ENCODE measurements at regions not wholly inside any gene's neighbourhood (a gene's known extent, or its start where the extent isn't known, plus 50 kb on each side); places are given as distances from the start of the nearest gene placed in this dataset.

DNA sequence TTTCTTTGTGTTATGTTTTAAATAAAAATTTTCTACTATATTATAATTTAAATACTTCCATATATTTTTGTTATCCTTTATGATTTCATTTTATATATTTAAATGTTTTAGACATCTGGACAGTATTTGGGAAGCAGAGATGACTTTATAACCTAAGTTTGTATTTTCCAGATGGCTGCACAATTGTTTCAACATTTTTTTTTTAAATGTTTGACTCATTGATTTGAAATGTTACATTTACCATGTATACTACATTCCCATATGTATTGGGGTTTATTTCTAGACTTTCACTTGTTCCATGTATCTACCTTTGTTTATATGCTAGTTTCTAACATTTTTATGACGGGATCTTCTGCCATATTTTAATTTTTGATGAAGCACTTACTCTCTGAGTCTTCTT is 766.5 kb downstream of the METTL15 start:
- DNase-seq (ENCODE audit: extremely low read depth, insufficient read length), result no peak
- Histone ChIP-seq H3K4me3 (replicated peaks; ENCODE audit: low read depth, low read length) (no peak overlapping the region), H3K27me3 (replicated peaks; ENCODE audit: control insufficient read depth, insufficient read depth, low read length) (no peaks in the 10 kb centered on the region), H3K36me3 (ENCODE audit: control insufficient read depth, insufficient read depth, low read length) (no peaks in the 10 kb centered on the region)
- TF ChIP-seq, protein P1, sequence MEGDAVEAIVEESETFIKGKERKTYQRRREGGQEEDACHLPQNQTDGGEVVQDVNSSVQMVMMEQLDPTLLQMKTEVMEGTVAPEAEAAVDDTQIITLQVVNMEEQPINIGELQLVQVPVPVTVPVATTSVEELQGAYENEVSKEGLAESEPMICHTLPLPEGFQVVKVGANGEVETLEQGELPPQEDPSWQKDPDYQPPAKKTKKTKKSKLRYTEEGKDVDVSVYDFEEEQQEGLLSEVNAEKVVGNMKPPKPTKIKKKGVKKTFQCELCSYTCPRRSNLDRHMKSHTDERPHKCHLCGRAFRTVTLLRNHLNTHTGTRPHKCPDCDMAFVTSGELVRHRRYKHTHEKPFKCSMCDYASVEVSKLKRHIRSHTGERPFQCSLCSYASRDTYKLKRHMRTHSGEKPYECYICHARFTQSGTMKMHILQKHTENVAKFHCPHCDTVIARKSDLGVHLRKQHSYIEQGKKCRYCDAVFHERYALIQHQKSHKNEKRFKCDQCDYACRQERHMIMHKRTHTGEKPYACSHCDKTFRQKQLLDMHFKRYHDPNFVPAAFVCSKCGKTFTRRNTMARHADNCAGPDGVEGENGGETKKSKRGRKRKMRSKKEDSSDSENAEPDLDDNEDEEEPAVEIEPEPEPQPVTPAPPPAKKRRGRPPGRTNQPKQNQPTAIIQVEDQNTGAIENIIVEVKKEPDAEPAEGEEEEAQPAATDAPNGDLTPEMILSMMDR (IDR thresholded peaks at IDR 0.05; ENCODE audit: insufficient read depth, low read length, poor library complexity, severe bottlenecking), result no peak

DNA sequence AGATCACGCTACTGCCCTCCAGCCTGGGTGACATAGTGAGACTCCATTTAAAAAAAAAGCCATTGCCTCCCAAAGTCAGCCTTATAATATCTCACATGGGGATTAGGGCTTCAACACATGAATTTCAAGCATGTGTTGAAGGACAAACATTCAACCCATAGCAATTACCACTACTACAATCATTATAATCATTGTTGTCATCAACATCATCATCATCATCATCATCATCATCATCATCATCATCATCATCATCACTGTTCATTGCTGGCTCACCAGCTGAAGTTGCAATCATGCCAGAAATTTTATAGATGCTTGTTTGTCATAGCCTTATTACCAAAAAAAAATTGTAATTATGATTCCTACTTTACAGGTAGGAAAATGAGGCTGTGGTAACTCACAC is 762.9 kb downstream of the METTL15 start:
- no peak for DNase-seq (ENCODE audit: extremely low read depth, insufficient read length)
- TF ChIP-seq, protein P1 (IDR thresholded peaks at IDR 0.05; ENCODE audit: insufficient read depth, low read length, poor library complexity, severe bottlenecking), result no peak
- Histone ChIP-seq H3K27me3 (replicated peaks; ENCODE audit: control insufficient read depth, insufficient read depth, low read length) (no peaks in the 10 kb centered on the region), H3K36me3 (ENCODE audit: control insufficient read depth, insufficient read depth, low read length) (no peaks in the 10 kb centered on the region), H3K4me3 (replicated peaks; ENCODE audit: low read depth, low read length) (no peak overlapping the region)

DNA sequence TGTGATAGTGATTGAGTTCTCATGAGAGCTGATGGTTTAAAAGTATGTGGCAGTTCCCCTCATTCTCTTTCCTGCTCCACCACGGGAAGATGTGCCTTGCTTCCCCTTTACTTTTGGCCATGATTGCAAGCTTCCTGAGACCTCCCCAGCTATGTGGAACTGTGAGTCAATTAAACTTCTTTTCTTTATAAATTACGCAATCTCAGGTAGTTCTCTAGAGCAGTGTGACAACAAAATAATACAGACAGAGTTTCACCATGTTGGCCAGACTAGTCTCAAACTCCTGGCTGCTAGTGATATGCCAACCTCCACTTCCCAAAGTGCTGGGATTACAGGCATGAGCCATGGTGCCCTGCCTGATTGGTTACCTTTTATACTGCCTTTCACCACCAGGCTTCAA is 755.2 kb downstream of the METTL15 start:
- Histone ChIP-seq H3K4me3 (replicated peaks; ENCODE audit: low read depth, low read length) (no peak overlapping the region), H3K27me3 (replicated peaks; ENCODE audit: control insufficient read depth, insufficient read depth, low read length) (no peaks in the 10 kb centered on the region), H3K36me3 (ENCODE audit: control insufficient read depth, insufficient read depth, low read length) (no peaks in the 10 kb centered on the region)
- no peak for DNase-seq (ENCODE audit: extremely low read depth, insufficient read length)
- TF ChIP-seq, protein P1 (IDR thresholded peaks at IDR 0.05; ENCODE audit: insufficient read depth, low read length, poor library complexity, severe bottlenecking), result no peak

DNA sequence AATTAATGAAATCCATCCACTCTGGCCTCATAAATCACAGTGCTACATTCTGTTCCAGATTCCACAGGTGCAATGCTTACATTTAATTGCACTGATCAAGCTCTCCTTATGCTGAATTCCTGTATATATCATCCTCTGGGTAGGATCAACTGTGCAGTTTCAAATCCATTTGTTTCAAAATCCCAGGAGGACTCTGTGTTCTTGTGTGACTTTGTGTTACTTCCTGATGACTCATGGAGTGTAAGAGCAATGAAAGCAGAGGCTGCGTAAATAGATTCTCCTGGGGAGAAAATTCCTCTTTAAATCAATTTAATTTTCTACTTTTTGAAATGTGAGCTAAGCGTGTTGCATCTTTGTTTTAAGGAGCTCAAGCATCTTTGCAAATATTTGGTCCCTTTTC is 752.7 kb downstream of the METTL15 start:
- H3K27me3 ChIP-seq (replicated peaks; ENCODE audit: control insufficient read depth, insufficient read depth, low read length), result no peaks in the 10 kb centered on the region
- DNase-seq (ENCODE audit: extremely low read depth, insufficient read length), result no peak
- H3K4me3 ChIP-seq (replicated peaks; ENCODE audit: low read depth, low read length), result no peak overlapping the region
- TF ChIP-seq, protein P1 (IDR thresholded peaks at IDR 0.05; ENCODE audit: insufficient read depth, low read length, poor library complexity, severe bottlenecking), result no peak
- no peaks in the 10 kb centered on the region for H3K36me3 ChIP-seq (ENCODE audit: control insufficient read depth, insufficient read depth, low read length)

DNA sequence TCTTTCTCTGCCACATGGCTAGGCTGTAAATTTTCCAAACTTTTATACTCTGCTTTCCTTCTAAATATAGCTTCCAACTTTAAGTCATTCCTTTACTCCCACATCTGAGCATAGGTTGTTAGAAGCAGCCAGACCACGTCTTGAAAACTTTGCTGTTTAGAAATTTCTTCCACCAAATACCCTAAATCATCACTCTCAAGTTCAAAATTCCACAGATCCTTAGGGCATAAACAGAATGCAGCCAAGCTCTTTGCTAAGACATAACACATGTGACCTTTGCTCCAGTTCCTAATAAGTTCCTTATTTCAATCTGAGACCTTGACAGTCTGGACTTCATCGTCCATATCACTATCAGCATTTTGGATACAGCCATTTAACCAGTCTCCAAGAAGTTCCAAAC is 749.9 kb downstream of the METTL15 start:
- DNase-seq (ENCODE audit: extremely low read depth, insufficient read length), result no peak
- H3K36me3 ChIP-seq (ENCODE audit: control insufficient read depth, insufficient read depth, low read length), result no peaks in the 10 kb centered on the region
- no peaks in the 10 kb centered on the region for H3K27me3 ChIP-seq (replicated peaks; ENCODE audit: control insufficient read depth, insufficient read depth, low read length)
- TF ChIP-seq, protein P1 (IDR thresholded peaks at IDR 0.05; ENCODE audit: insufficient read depth, low read length, poor library complexity, severe bottlenecking), result no peak
- H3K4me3 ChIP-seq (replicated peaks; ENCODE audit: low read depth, low read length), result no peak overlapping the region

DNA sequence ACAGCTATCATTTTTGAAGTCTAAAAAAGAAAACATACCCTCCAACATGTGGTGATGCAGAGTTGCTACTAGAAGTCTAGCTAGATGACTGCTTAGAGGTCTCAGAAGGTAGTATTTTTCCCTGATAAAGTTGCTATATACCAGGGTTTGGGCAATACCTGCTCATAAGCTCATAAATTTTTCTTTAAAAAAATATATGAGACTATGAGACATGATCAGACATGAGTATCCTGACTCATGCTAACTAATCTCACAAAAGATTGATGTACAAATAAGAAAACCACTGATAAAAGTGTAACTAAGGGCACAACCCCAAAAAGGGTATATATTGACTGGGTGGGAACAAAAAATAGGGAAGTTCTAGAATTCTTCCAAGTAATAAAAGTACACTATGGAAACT is 740.9 kb downstream of the METTL15 start:
- TF ChIP-seq, protein P1 (IDR thresholded peaks at IDR 0.05; ENCODE audit: insufficient read depth, low read length, poor library complexity, severe bottlenecking), result no peak
- DNase-seq (ENCODE audit: extremely low read depth, insufficient read length), result no peak
- no peak overlapping the region for H3K4me3 ChIP-seq (replicated peaks; ENCODE audit: low read depth, low read length)
- no peaks in the 10 kb centered on the region for H3K27me3 ChIP-seq (replicated peaks; ENCODE audit: control insufficient read depth, insufficient read depth, low read length)
- H3K36me3 ChIP-seq (ENCODE audit: control insufficient read depth, insufficient read depth, low read length), result no peaks in the 10 kb centered on the region
